ENCODE measurements at regions not wholly inside any gene's neighbourhood (a gene's known extent, or its start where the extent isn't known, plus 50 kb on each side); places are given as distances from the start of the nearest gene placed in this dataset.

DNA sequence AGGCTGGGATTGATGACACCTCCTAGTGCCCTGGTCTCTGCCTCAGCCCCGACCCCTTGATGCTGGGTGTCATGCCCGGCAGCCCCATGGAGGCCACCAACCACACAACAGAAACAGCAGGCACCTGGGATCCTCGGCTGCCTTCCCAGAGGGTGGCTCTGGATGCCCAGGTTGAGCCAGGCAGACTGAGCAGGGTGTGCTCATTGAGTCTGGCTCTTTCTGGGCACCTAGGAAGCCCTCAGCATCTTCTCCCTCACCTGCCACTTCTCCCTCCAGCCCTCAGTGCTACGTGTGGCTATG is 484.5 kb upstream of the MGMT start:
- H3K27ac ChIP-seq (ENCODE audit: low read depth in 1 of 2, low read length in 2 of 2), result no peak overlapping the region
- no peak for DNase-seq (ENCODE audit: low spot score)
- no peaks in the 10 kb centered on the region for H3K27me3 ChIP-seq (ENCODE audit: control insufficient read depth in 4 of 4, insufficient read depth in 4 of 4, low read length in 3 of 4)
- H3K9me3 ChIP-seq (ENCODE audit: control insufficient read depth in 4 of 4, low read length in 3 of 4), result no peaks in the 10 kb centered on the region
- no peaks in the 10 kb centered on the region for H3K4me1 ChIP-seq (ENCODE audit: control insufficient read depth in 4 of 4, insufficient read depth in 4 of 4, low read length in 3 of 4)
- H3K4me3 ChIP-seq (ENCODE audit: low read depth in 1 of 3, low read length in 3 of 3), result no peak overlapping the region
- no peaks in the 10 kb centered on the region for H3K36me3 ChIP-seq (ENCODE audit: control insufficient read depth in 4 of 4, insufficient read depth in 3 of 4, low read depth in 1 of 4, low read length in 3 of 4)
- H3K9ac ChIP-seq (ENCODE audit: low read depth in 1 of 2, low read length in 2 of 2), result no peak overlapping the region
- TF ChIP-seq YY1 (IDR thresholded peaks at IDR 0.05), result no peak
- no peak for TF ChIP-seq JUND (IDR thresholded peaks at IDR 0.05)
- no peak for TF ChIP-seq RXRA (IDR thresholded peaks at IDR 0.05)
- no peak for TF ChIP-seq GABPA (IDR thresholded peaks at IDR 0.05 in 1 of 2, conservative IDR thresholded peaks at IDR 0.05 in 1 of 2)
- TF ChIP-seq, protein P1, sequence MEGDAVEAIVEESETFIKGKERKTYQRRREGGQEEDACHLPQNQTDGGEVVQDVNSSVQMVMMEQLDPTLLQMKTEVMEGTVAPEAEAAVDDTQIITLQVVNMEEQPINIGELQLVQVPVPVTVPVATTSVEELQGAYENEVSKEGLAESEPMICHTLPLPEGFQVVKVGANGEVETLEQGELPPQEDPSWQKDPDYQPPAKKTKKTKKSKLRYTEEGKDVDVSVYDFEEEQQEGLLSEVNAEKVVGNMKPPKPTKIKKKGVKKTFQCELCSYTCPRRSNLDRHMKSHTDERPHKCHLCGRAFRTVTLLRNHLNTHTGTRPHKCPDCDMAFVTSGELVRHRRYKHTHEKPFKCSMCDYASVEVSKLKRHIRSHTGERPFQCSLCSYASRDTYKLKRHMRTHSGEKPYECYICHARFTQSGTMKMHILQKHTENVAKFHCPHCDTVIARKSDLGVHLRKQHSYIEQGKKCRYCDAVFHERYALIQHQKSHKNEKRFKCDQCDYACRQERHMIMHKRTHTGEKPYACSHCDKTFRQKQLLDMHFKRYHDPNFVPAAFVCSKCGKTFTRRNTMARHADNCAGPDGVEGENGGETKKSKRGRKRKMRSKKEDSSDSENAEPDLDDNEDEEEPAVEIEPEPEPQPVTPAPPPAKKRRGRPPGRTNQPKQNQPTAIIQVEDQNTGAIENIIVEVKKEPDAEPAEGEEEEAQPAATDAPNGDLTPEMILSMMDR (IDR thresholded peaks at IDR 0.05; ENCODE audit: low read depth, low read length, missing input control), result no peak
- TF ChIP-seq, protein P2, sequence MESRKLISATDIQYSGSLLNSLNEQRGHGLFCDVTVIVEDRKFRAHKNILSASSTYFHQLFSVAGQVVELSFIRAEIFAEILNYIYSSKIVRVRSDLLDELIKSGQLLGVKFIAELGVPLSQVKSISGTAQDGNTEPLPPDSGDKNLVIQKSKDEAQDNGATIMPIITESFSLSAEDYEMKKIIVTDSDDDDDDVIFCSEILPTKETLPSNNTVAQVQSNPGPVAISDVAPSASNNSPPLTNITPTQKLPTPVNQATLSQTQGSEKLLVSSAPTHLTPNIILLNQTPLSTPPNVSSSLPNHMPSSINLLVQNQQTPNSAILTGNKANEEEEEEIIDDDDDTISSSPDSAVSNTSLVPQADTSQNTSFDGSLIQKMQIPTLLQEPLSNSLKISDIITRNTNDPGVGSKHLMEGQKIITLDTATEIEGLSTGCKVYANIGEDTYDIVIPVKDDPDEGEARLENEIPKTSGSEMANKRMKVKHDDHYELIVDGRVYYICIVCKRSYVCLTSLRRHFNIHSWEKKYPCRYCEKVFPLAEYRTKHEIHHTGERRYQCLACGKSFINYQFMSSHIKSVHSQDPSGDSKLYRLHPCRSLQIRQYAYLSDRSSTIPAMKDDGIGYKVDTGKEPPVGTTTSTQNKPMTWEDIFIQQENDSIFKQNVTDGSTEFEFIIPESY (IDR thresholded peaks at IDR 0.05), result no peak
- no peak for TF ChIP-seq FOXA2 (IDR thresholded peaks at IDR 0.05)
- TF ChIP-seq RAD21 (IDR thresholded peaks at IDR 0.05), result no peak
- TF ChIP-seq SP1 (IDR thresholded peaks at IDR 0.05), result no peak
- TF ChIP-seq, protein P3, sequence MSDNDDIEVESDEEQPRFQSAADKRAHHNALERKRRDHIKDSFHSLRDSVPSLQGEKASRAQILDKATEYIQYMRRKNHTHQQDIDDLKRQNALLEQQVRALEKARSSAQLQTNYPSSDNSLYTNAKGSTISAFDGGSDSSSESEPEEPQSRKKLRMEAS (IDR thresholded peaks at IDR 0.05), result no peak
- TF ChIP-seq HNF4G (IDR thresholded peaks at IDR 0.05), result no peak
- TF ChIP-seq, protein P4, sequence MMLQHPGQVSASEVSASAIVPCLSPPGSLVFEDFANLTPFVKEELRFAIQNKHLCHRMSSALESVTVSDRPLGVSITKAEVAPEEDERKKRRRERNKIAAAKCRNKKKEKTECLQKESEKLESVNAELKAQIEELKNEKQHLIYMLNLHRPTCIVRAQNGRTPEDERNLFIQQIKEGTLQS (IDR thresholded peaks at IDR 0.05), result no peak
- no peak for TF ChIP-seq HNF4A (conservative IDR thresholded peaks at IDR 0.05)
- TF ChIP-seq, protein P5, sequence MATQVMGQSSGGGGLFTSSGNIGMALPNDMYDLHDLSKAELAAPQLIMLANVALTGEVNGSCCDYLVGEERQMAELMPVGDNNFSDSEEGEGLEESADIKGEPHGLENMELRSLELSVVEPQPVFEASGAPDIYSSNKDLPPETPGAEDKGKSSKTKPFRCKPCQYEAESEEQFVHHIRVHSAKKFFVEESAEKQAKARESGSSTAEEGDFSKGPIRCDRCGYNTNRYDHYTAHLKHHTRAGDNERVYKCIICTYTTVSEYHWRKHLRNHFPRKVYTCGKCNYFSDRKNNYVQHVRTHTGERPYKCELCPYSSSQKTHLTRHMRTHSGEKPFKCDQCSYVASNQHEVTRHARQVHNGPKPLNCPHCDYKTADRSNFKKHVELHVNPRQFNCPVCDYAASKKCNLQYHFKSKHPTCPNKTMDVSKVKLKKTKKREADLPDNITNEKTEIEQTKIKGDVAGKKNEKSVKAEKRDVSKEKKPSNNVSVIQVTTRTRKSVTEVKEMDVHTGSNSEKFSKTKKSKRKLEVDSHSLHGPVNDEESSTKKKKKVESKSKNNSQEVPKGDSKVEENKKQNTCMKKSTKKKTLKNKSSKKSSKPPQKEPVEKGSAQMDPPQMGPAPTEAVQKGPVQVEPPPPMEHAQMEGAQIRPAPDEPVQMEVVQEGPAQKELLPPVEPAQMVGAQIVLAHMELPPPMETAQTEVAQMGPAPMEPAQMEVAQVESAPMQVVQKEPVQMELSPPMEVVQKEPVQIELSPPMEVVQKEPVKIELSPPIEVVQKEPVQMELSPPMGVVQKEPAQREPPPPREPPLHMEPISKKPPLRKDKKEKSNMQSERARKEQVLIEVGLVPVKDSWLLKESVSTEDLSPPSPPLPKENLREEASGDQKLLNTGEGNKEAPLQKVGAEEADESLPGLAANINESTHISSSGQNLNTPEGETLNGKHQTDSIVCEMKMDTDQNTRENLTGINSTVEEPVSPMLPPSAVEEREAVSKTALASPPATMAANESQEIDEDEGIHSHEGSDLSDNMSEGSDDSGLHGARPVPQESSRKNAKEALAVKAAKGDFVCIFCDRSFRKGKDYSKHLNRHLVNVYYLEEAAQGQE (IDR thresholded peaks at IDR 0.05), result no peak
- no peak for TF ChIP-seq NR2F2 (IDR thresholded peaks at IDR 0.05)
- 76% methylated on average over 4 of the region's 4 CpGs for WGBS

DNA sequence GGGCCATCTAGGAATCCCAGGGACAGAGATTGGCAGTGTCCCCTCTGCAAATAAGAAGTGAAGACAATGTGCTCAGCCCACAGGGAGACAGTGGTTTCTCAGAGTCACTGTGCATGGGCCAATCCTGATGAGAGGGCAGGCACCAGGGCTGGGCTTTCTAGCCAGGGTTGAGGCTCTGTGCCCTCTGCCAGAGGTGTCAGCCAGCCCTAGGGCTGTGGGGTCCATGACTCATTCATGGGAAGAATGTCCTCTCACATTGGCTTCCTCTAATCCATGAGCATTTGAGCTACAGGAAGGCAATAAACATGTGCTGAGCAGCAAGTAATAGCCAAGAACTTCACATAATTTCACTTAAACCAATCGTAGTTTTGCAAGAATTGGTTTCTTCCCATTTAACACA is 482.0 kb upstream of the MGMT start:
- Histone ChIP-seq H3K9me3 (ENCODE audit: control insufficient read depth in 4 of 4, low read length in 3 of 4) (no peaks in the 10 kb centered on the region), H3K27me3 (ENCODE audit: control insufficient read depth in 4 of 4, insufficient read depth in 4 of 4, low read length in 3 of 4) (peaks cover 0 to 4% (median 0%) of the 10 kb centered on the region in 4 donors), H3K9ac (ENCODE audit: low read depth in 1 of 2, low read length in 2 of 2) (no peak overlapping the region), H3K27ac (ENCODE audit: low read depth in 1 of 2, low read length in 2 of 2) (no peak overlapping the region), H3K4me1 (ENCODE audit: control insufficient read depth in 4 of 4, insufficient read depth in 4 of 4, low read length in 3 of 4) (no peaks in the 10 kb centered on the region), H3K36me3 (ENCODE audit: control insufficient read depth in 4 of 4, insufficient read depth in 3 of 4, low read depth in 1 of 4, low read length in 3 of 4) (no peaks in the 10 kb centered on the region), H3K4me3 (ENCODE audit: low read depth in 1 of 3, low read length in 3 of 3) (no peak overlapping the region)
- WGBS, result 25% methylated on average over 1 of the region's 1 CpG
- DNase-seq (ENCODE audit: low spot score), result no peak
- TF ChIP-seq HNF4G (IDR thresholded peaks at IDR 0.05) (no peak), TAF1 (conservative IDR thresholded peaks at IDR 0.05) (no peak), RAD21 (IDR thresholded peaks at IDR 0.05) (no peak), NR2F2 (IDR thresholded peaks at IDR 0.05) (no peak), FOXA1 (IDR thresholded peaks at IDR 0.05) (no peak), YY1 (IDR thresholded peaks at IDR 0.05) (no peak), RXRA (IDR thresholded peaks at IDR 0.05) (no peak), GABPA (IDR thresholded peaks at IDR 0.05 in 1 of 2, conservative IDR thresholded peaks at IDR 0.05 in 1 of 2) (no peak), SP1 (IDR thresholded peaks at IDR 0.05) (no peak), HNF4A (conservative IDR thresholded peaks at IDR 0.05) (no peak)
- TF ChIP-seq, protein P3 (IDR thresholded peaks at IDR 0.05), result no peak
- TF ChIP-seq, protein P1 (IDR thresholded peaks at IDR 0.05; ENCODE audit: low read depth, low read length, missing input control), result no peak
- TF ChIP-seq, protein P5 (IDR thresholded peaks at IDR 0.05), result no peak
- TF ChIP-seq, protein P4 (IDR thresholded peaks at IDR 0.05), result no peak

All from liver (tissue), 8 donors.